GM21526 (cell line): ENCODE measurements at regions not wholly inside any gene's neighbourhood (a gene's known extent, or its start where the extent isn't known, plus 50 kb on each side); places are given as distances from the start of the nearest gene placed in this dataset.
"Not testable (repeated sequence)": the region's sequence is repeated elsewhere in the genome, so short reads cannot be mapped to it uniquely, and the experiment has no call there.

Source experiments
- ATAC-seq: cut with Tn5 transposase; IDR thresholded peaks from one replicate; pipeline ENCODE4 v1.9.1; 2021; ENCODE audit warnings: moderate library complexity; ENCODE audit not compliant: unreplicated experiment, low FRiP score

GRCh38 chr2:58364098-58364497 is 123.0 kb upstream of the FANCL start:
- ATAC-seq: no peak

DNA sequence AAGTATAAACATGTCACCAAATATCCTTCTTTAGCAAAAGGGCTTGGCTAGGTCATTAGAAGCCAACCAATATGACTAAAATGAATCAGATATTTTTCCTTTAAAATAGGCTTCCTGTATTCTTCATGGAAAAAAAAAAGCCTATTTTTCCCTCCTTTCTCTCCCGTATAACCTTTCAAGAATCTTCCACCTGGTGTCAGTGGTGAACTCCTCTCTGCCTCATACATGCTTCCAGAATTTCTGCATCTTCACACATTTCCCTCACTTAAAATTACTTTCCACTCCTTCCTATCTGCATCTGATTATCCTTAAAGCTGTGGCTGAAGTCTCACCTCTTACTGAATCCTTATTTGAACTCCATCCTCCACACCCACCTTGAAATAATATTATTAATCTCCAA is 116.9 kb upstream of the FANCL start:
- ATAC-seq: no peak

DNA sequence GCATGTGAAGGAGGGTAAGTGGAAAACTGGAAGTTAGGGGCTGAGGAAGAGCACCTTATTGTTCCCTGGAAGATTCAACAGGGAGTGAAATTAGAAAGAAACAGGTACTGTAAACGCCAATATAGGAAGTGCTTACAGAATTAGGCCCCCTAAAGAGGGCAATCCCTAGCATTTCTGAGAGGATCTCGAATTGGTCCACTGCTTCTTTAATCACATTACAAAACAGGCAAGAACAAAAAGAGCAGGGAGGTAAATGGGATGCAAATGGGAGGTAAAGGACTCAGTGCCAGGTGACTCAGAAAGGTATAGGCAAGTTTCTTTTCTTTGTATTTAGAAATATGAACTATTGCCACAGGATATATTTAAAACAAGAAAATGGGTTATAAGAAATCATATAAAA is 116.4 kb upstream of the FANCL start:
- no peak for ATAC-seq

- no peak for ATAC-seq
These were observed 113.1 kb upstream of the FANCL start for GRCh38 chr2:58354230-58354629.

DNA sequence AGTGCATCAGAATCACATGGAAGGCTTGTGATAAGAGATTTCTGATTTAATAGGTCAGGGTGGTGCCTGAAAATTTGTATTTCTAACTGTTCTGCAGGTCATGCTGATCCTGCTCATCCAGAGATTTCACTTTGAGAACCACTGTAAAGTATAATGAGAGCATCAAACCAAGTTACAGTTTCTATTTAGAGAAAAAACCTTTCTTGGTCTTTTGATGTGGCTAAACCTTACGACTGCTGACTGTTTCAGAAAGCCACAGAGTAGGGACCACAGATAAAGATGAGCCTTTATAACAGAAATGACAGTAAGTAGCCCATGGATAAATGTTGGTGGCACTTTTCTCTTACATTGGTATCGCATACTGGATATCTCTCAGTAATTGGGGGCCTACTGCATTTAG is 109.4 kb upstream of the FANCL start:
- peak; percentile 76 for ATAC-seq

GRCh38 chr2:58347810-58348209 is 106.7 kb upstream of the FANCL start:
- ATAC-seq: no peak

DNA sequence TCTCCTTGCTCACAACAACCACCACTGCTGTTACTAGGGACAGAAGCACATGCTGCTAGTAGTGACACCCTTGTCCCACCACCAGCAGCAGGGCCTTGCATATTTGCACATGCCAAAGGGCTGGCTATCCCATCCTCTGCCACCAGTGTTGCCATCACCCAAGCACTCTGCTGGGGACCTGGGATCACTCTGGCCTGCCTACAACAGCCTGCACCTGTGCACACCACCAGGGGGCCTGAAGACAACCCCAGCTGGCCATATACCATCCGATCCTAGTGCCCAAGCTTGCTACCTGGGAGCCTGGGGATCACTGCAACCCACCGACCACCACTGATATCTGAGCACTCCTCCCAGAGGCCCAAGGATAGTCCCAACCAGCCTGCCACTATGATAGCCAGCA is 99.9 kb upstream of the FANCL start:
- ATAC-seq: no peak

- ATAC-seq: no peak
These were observed 98.6 kb upstream of the FANCL start for GRCh38 chr2:58339548-58340243.

DNA sequence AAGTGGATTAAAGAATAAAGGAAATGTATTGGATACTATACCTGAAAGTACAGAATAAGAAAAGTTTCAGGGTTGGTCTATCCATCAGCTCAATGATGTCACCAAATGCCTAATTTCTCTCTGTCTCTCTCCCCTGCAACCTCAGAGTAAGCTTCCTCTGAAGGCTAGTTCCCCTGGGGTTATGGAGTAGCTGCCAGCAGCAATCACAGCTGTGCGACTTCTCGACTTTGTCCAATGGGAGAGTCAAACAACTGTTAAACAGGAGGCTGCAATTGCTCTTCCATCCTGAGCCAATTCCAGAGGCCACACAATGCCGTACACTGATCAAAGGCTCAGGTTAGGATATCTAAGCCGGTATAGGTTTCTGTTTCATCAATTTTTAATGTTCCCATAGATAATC is 95.3 kb upstream of the FANCL start:
- no peak for ATAC-seq

DNA sequence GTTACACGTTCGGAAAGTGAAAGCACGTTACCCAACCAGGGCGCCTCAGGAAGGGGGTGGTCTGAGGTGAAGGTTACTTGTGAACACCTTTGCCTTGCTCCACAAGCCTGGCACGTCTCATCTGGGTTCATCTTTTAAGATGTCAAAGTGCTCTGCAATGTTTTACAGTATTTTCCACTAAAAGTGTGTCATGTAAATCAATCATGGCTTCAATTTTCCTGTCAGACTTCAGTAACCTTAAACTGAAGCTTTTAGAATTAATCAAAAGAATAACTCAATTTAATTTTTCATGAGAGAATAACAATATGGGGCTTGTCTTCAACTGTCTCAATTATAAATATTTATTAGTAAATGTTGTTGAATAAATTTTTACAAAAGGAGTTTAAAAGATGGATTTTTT is 93.3 kb upstream of the FANCL start:
- ATAC-seq: no peak

DNA sequence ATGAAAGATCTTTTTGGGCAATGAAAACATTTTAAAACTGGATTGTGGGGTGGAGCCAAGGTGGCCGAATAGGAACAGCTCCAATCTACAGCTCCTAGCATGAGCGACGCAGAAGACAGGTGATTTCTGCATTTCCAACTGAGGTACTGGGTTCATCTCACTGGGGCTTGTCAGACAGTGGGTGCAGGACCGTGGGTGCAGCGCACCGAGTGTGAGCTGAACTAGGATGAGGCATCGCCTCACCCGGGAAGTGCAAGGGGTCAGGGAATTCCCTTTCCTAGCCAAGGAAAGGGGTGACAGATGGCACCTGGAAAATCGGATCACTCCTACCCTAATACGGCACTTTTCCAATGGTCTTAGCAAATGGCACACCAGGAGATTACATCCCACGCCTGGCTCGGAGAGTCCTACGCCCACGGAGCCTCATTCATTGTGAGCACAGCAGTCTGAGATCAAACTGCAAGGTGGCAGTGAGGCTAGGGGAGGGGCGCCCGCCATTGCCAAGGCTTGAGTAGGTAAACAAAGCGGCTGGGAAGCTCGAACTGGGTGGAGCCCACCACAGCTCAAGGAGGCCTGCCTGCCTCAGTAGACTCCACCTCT is 84.3 kb upstream of the FANCL start:
- not testable (repeated sequence) for ATAC-seq

DNA sequence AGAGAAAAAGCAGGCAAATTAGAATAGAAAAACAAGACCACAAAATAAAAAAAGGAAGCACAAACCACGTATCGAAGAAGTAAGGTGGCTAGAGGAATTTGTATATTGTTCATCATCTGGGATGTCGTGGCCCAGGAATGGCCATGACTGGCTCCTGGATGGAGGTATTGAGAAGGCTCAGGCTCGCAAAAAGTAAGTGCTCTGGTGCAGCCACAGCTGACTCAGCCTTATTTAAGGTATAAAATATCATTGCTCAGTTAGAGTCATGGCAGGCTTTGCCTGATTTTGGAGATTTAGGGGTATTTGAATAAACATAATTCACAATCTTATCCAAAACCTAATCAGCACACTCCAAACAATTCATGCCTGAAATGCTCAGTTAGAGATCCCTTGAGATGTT is 78.4 kb upstream of the FANCL start:
- ATAC-seq: no peak

GRCh38 chr2:58318949-58319348 is 77.8 kb upstream of the FANCL start:
- ATAC-seq: not testable (repeated sequence)

GRCh38 chr2:58313926-58314325 is 72.8 kb upstream of the FANCL start:
- no peak for ATAC-seq

GRCh38 chr2:58308435-58308834 is 67.3 kb upstream of the FANCL start:
- no peak for ATAC-seq

DNA sequence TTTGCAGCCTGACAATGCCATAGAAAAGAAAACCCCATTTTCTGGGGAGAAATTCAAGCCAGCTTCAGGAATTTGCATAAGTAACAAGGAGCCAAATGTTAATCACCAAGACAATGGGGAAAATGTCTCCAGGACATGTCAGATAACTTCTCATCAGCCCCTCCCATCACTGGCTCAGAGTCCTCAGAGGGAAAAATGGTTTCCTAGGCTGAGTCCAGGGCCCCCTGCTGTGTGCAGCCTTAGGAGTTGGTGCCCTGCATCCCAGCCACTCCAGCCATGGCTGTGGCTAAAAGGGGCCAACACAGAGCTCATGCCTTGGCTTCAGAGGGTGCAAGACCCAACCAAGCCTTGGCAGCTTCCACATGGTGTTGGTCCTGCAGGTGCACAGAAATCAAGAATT is 63.7 kb upstream of the FANCL start:
- ATAC-seq: no peak

DNA sequence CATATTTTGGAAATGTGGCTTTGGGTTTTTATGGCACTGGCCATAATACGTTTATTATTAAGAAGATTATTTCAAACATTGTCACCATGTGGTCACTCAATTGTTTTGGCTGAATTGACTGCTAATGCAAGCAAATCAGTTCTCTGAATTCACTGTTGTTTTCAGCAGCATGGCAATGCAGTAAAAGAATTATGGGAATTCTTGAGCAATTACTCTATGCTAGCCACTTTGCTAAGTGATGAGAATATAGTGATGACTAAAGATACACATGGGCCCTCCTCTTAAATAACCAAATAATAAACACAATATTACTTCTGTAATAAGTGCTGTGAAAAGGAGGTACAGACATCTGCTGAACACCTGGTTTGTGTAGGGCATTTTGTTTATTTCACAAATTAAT is 58.0 kb upstream of the FANCL start:
- no peak for ATAC-seq

- no peak for ATAC-seq
These were observed 51.9 kb upstream of the FANCL start for GRCh38 chr2:58293056-58293455.

DNA sequence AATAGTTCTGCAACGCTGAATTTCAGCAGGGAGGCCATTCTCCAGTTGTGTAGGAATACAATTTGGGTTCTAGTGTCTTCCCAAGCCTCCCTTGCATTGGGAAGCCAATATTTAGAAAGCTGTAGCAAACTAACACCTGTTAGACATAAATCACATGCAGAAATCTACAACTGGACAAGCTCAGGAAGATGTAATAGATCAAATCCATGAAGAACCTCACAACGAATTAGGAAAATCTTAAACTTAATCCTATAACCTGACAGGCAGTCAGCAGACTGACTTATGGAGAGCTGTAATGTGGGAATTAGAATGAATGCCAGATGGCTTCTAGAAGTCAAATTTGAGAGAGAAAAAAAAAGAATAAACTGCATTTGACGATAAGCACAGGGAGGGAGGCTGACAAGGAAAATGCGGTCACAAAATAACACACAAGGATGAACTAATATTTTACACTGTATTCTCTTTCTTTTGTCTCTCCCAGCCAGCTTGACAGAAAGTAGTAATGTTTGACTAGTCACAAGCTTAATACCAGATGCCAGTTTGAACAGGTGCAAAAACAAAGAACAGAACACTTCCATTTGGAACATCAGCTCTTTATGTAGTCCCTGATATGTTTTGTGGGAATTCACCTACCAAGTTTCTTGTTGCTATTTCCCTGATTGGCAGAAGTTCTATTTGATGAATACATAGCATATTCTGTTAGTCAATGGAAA is 50.8 kb upstream of the FANCL start:
- ATAC-seq: no peak
